Kidney epithelial cell (primary cell): ENCODE measurements at regions not wholly inside any gene's neighbourhood (a gene's known extent, or its start where the extent isn't known, plus 50 kb on each side); places are given as distances from the start of the nearest gene placed in this dataset.

ENCODE experiments used
- DNase-seq: peaks from one replicate; pipeline ENCODE4 v3.0.0-alpha.2; 2010; ENCODE audit warnings: low read depth
- H3K27me3 ChIP-seq: 2 replicates; pipeline ENCODE4 v1.6.0; 2011; ENCODE audit warnings: low read length; ENCODE audit not compliant: control insufficient read depth, insufficient read depth
- H3K36me3 ChIP-seq: 2 replicates; pipeline ENCODE4 v1.5.1; 2011; ENCODE audit warnings: low read length; ENCODE audit not compliant: control insufficient read depth, insufficient read depth
- H3K4me3 ChIP-seq: 2 replicates; pipeline ENCODE4 v1.5.1; 2011; ENCODE audit warnings: low read depth, mild to moderate bottlenecking, control low read depth, low read length
- TF ChIP-seq, protein P1 (sequence below): IDR thresholded peaks from 2 replicates; pipeline ENCODE4 v1.5.1; 2011; ENCODE audit warnings: mild to moderate bottlenecking, moderate library complexity, low read length, control low read depth, inconsistent platforms; ENCODE audit not compliant: insufficient read depth, poor library complexity, severe bottlenecking

- H3K27me3 ChIP-seq = no peaks in the 10 kb centered on the region
- no peak for DNase-seq
- TF ChIP-seq, protein P1, sequence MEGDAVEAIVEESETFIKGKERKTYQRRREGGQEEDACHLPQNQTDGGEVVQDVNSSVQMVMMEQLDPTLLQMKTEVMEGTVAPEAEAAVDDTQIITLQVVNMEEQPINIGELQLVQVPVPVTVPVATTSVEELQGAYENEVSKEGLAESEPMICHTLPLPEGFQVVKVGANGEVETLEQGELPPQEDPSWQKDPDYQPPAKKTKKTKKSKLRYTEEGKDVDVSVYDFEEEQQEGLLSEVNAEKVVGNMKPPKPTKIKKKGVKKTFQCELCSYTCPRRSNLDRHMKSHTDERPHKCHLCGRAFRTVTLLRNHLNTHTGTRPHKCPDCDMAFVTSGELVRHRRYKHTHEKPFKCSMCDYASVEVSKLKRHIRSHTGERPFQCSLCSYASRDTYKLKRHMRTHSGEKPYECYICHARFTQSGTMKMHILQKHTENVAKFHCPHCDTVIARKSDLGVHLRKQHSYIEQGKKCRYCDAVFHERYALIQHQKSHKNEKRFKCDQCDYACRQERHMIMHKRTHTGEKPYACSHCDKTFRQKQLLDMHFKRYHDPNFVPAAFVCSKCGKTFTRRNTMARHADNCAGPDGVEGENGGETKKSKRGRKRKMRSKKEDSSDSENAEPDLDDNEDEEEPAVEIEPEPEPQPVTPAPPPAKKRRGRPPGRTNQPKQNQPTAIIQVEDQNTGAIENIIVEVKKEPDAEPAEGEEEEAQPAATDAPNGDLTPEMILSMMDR = no peak
- H3K36me3 ChIP-seq = no peaks in the 10 kb centered on the region
- no peak overlapping the region for H3K4me3 ChIP-seq
These were observed 81.9 kb downstream of the SUCNR1 start for GRCh38 chr3:151955356-151955755.

GRCh38 chr3:151960961-151961580 is 87.6 kb downstream of the SUCNR1 start:
- TF ChIP-seq, protein P1 = no peak
- no peaks in the 10 kb centered on the region for H3K36me3 ChIP-seq
- H3K27me3 ChIP-seq = no peaks in the 10 kb centered on the region
- DNase-seq = no peak
- H3K4me3 ChIP-seq = no peak overlapping the region

DNA sequence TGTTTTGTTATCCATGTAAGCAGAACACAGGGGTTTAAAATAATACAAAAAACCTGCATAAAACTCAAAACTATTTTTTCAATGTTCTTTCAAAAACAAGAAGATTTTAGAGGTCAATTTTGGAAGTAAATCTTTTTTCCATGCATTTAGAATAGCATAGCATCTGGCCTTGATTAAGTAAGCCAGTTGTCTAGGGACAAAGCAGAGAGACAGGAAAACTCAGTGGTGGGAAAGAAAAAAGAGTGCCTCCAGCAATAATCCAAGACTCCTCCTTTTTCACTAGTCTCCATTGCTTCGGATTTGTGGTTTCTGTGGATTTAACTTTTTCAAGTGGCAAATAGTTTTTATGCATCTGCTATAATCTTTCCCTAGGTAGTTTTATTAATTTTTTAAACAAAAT is 88.9 kb downstream of the SUCNR1 start:
- Histone ChIP-seq H3K27me3 (no peaks in the 10 kb centered on the region), H3K4me3 (no peak overlapping the region), H3K36me3 (no peaks in the 10 kb centered on the region)
- DNase-seq = no peak
- TF ChIP-seq, protein P1 = no peak

GRCh38 chr3:151962912-151963311 is 89.5 kb downstream of the SUCNR1 start:
- Histone ChIP-seq H3K36me3 (no peaks in the 10 kb centered on the region), H3K27me3 (no peaks in the 10 kb centered on the region), H3K4me3 (no peak overlapping the region)
- DNase-seq = no peak
- TF ChIP-seq, protein P1 = no peak

- no peaks in the 10 kb centered on the region for H3K27me3 ChIP-seq
- no peak for DNase-seq
- H3K4me3 ChIP-seq = no peak overlapping the region
- TF ChIP-seq, protein P1 = no peak
- no peaks in the 10 kb centered on the region for H3K36me3 ChIP-seq
These were observed 91.3 kb downstream of the SUCNR1 start for GRCh38 chr3:151964743-151965142.

DNA sequence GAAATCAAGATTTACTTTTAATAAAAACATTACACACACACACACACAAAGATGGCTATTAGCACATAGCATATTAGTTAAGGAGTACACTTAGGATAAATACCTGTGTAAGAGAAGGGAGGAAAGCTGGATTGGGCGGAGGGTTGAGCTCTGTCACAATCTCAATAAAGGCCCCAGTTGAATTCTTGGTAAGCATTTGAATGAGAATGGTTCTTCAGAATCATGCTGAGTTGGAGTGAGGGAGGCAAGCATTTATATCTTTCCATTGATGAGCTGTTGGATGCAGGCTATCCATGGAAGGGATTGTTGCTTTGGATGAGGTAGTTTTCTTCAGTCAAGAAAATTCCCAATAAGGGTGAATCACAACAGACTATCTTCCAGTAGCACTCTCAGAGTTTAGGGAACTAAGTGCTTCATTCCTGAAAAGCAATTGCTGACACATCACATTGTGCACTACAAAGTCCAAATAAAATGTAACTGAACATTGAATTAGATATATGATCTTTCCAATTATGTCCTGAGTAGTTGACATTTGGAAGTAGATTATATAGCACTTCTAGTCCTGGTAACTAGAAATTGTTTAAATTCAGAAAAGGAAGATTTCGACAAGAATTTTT is 95.7 kb downstream of the SUCNR1 start:
- no peak for DNase-seq
- Histone ChIP-seq H3K36me3 (no peaks in the 10 kb centered on the region), H3K4me3 (no peak overlapping the region), H3K27me3 (no peaks in the 10 kb centered on the region)
- TF ChIP-seq, protein P1 = no peak
